Ovary (tissue), 7 donors: ENCODE measurements at regions not wholly inside any gene's neighbourhood (a gene's known extent, or its start where the extent isn't known, plus 50 kb on each side); places are given as distances from the start of the nearest gene placed in this dataset.

Source experiments
- DNase-seq, 5 donors: peaks; one replicate each; pipeline ENCODE4 v3.0.0-alpha.2; 2019 to 2020
- H3K27ac ChIP-seq, 2 donors: fragments of 200-600 bp; one replicate each; pipeline versions ENCODE4 v1.5.1 to v1.8.0; 2019 to 2022
- H3K27me3 ChIP-seq: fragments of 200-600 bp; one replicate; pipeline ENCODE4 v1.8.0; 2022
- H3K36me3 ChIP-seq: fragments of 200-600 bp; sonication (generic); one replicate; pipeline ENCODE4 v1.5.1; 2019
- H3K4me1 ChIP-seq: one replicate; pipeline ENCODE4 v1.8.1; 2013; ENCODE audit warnings: mild to moderate bottlenecking, moderate library complexity; ENCODE audit not compliant: insufficient read depth
- H3K4me3 ChIP-seq: fragments of 200-600 bp; sonication (generic); one replicate; pipeline ENCODE4 v1.5.1; 2017
- H3K9me3 ChIP-seq, 2 donors: fragments of 200-600 bp in 1 of 2; sonication (generic) in 1 of 2; one replicate each; pipeline versions ENCODE4 v1.5.1 to v1.8.1; 2013 to 2019; ENCODE audit warnings: mild to moderate bottlenecking in 1 of 2, moderate library complexity in 1 of 2
- EP300 ChIP-seq: sonication (generic); formaldehyde crosslinking; IDR thresholded peaks from one replicate; pipeline ENCODE4 v1.6.1; 2017; ENCODE audit warnings: antibody characterized with exemption
- POLR2A ChIP-seq: fragments of 450-650 bp; IDR thresholded peaks from one replicate; pipeline ENCODE4 v1.6.1; 2017; ENCODE audit warnings: antibody characterized with exemption, mild to moderate bottlenecking, moderate library complexity
- WGBS, 3 donors: extraction: QIAGEN DNeasy Blood & Tissue Kit in 1 of 3; methylation state at CpG; one replicate each; pipeline versions ENCODE4 v1.1.5 to v1.1.7; 2013 to 2017; 5-methylcytosine and 5-hydroxymethylcytosine counted together
- intact Hi-C, 4 donors: fragments of 100-400 bp; cut with DNase I; formaldehyde crosslinking; loops; one replicate each; pipeline versions ENCODE4 v1.11.0 to v1.15.1; 2022 to 2023
- TF ChIP-seq, protein P1 (sequence below), 3 donors: fragments of 450-650 bp in 2 of 3; fragments of 200-600 bp in 1 of 3; IDR thresholded peaks; one replicate each; pipeline versions ENCODE4 v1.5.1 to v1.8.0; 2016 to 2022; ENCODE audit warnings: antibody characterized with exemption in 3 of 3, mild to moderate bottlenecking in 1 of 3
- donor health status: DM: no; HTN: no; CAD: no; lungs with moderate emphysema.
- donor health status: DM: no; HTN: no; CAD: no.
- donor health status: Bipolar disorder and iron deficiency.
- donor health status: DM: no; HTN: no; CAD: no.
- donor health status: DM: yes; HTN: yes; CAD: no.

DNA sequence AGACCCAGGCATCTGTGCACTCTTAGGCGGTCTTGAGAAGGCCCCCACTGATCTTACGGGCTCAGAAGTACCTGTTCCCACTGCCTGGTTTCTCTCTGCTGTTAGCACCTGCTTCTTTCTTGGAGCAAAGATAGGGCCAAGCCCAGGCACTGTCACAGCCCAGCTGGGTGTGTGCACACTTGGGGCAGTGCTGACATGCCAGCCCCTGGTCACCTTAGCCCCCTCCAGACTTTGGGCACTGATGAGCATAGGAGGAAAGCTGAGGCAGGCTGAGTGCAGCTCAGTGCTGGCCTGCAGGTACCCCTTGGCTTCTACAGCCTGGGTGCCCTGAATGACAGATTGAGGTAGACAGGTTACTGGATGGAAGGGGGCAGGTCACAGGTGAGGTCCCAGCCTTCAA lies 105.7 kb upstream of the AHI1 start:
- TF ChIP-seq POLR2A (no peak), EP300 (no peak)
- TF ChIP-seq, protein P1, sequence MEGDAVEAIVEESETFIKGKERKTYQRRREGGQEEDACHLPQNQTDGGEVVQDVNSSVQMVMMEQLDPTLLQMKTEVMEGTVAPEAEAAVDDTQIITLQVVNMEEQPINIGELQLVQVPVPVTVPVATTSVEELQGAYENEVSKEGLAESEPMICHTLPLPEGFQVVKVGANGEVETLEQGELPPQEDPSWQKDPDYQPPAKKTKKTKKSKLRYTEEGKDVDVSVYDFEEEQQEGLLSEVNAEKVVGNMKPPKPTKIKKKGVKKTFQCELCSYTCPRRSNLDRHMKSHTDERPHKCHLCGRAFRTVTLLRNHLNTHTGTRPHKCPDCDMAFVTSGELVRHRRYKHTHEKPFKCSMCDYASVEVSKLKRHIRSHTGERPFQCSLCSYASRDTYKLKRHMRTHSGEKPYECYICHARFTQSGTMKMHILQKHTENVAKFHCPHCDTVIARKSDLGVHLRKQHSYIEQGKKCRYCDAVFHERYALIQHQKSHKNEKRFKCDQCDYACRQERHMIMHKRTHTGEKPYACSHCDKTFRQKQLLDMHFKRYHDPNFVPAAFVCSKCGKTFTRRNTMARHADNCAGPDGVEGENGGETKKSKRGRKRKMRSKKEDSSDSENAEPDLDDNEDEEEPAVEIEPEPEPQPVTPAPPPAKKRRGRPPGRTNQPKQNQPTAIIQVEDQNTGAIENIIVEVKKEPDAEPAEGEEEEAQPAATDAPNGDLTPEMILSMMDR (IDR thresholded peaks at IDR 0.05) = no peak

DNA sequence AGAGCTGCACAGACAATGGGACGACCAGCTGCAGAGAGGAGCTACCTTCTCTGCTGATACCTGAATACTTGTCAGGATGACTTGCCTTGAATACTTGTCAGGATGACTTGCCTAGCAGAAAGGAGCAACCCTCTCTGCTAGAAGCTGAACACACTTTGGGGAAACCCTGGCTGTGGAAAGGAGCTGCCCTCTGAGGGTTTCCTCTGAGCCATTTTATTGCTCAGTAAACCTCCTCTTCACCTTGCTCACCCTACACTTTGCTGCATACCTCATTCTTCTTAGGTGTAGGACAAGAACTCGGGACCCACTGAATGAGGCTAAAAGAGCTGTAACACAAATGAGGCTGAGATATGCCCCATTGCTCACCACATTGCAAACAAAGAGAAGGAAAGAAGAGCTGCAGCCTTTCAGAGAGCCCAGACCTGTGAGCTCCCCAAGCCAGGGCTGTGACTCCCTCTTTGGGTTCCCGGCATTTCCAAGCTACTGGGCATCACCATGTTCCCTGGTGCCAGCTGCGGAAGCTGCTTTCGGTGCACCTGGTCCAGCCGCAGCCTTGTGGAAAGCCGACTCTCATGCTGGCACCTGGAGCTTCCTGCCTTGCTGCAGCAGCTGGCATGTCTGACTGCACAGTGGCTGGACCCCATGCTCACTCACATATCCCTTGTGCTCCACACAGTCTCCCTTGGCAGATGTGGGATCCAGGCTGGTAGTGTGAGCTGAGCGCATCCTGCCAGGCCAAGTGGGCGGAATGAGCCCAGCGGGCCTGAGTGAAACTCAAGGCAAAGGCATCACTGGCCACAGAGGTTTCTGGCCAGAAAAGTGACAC lies 106.7 kb upstream of the AHI1 start:
- Histone ChIP-seq H3K4me3 (no peak overlapping the region), H3K4me1 (no peaks in the 10 kb centered on the region), H3K36me3 (no peaks in the 10 kb centered on the region), H3K27ac (no peak overlapping the region), H3K27me3 (no peaks in the 10 kb centered on the region), H3K9me3 (no peaks in the 10 kb centered on the region)
- TF ChIP-seq EP300 (no peak), POLR2A (no peak)
- TF ChIP-seq, protein P1 (IDR thresholded peaks at IDR 0.05) = no peak
- intact Hi-C loops = no loop called here
- WGBS, 3 donors = 93 to 96% (median 95%) methylated on average over 9 to 10 of the region's 10 CpGs
- DNase-seq = no peak

More for the DNA sequence above, 105.7 kb upstream of the AHI1 start:
- H3K36me3 ChIP-seq = no peaks in the 10 kb centered on the region
- no peaks in the 10 kb centered on the region for H3K27me3 ChIP-seq
- H3K4me1 ChIP-seq = no peaks in the 10 kb centered on the region
- no peak for DNase-seq
- H3K9me3 ChIP-seq = no peaks in the 10 kb centered on the region
- WGBS, 3 donors = 100% methylated on average over 2 of the region's 2 CpGs
- H3K4me3 ChIP-seq = no peak overlapping the region
- no peak overlapping the region for H3K27ac ChIP-seq
- intact Hi-C loops = no loop called here

DNA sequence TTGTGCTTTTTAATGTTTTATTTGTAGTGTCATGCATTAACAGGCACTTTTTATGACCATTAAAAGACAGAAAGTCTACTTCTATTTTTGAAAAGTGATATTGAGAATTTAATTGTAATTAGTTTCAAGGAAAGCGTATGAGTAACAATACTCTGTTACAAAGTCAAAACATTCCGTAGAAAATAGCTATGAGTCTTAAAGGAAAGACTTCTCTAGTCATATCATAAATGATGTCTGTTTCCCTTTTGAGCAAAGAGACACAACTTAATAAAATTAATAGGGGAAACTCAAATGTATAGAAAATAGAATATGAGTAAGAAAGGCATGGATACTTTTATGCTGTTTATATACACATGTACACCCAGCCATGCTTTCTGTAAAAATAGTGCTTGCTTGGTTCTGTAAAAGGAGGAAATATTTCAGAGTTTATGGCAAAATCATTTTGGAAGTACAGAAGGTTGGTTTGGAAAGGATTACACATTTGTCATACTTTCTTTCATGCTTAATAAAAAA lies 107.8 kb upstream of the AHI1 start:
- Histone ChIP-seq H3K4me1 (no peaks in the 10 kb centered on the region), H3K27ac (no peak overlapping the region), H3K36me3 (no peaks in the 10 kb centered on the region), H3K4me3 (no peak overlapping the region), H3K9me3 (no peaks in the 10 kb centered on the region), H3K27me3 (no peaks in the 10 kb centered on the region)
- TF ChIP-seq POLR2A = no peak
- TF ChIP-seq, protein P1 (IDR thresholded peaks at IDR 0.05) = no peak
- no peak for TF ChIP-seq EP300
- intact Hi-C loops = no loop called here
- DNase-seq = no peak
- 57 to 79% (median 66%) methylated on average over 2 of the region's 2 CpGs for WGBS, 3 donors

DNA sequence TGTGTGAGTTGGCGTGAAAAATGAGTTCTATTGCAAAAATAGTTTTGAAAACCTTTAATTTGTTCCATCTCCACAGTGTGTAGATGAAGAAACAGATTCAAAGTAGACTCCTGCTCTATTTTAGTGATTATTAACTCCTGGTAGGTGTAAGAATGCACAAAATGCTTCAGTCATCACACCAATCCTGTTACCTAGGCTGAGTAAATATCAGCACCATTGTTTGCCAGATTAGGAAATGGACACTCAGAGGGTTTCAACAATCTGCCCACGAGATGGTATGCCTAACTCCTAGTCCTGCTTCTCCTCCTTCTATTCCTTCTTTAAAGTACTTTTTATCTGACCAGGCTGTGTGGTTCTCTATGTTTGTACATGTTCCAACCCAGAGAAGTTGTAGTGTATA lies 108.9 kb upstream of the AHI1 start:
- Histone ChIP-seq H3K27ac (no peak overlapping the region), H3K36me3 (no peaks in the 10 kb centered on the region), H3K4me1 (no peaks in the 10 kb centered on the region), H3K27me3 (no peaks in the 10 kb centered on the region), H3K9me3 (no peaks in the 10 kb centered on the region), H3K4me3 (no peak overlapping the region)
- intact Hi-C loops = no loop called here
- no peak for DNase-seq
- WGBS, 3 donors = 78 to 90% (median 82%) methylated on average over 2 of the region's 2 CpGs
- TF ChIP-seq EP300 (no peak), POLR2A (no peak)
- TF ChIP-seq, protein P1 (IDR thresholded peaks at IDR 0.05) = no peak
